Adrenal gland (tissue), 5 donors: ENCODE measurements at regions not wholly inside any gene's neighbourhood (a gene's known extent, or its start where the extent isn't known, plus 50 kb on each side); places are given as distances from the start of the nearest gene placed in this dataset.

Experiments
- POLR2A ChIP-seq, 2 donors: fragments of 450-650 bp; IDR thresholded peaks; one replicate each; pipeline ENCODE4 v1.6.1; 2017; ENCODE audit warnings: antibody characterized with exemption in 2 of 2, mild to moderate bottlenecking in 2 of 2, moderate library complexity in 1 of 2
- TF ChIP-seq, protein P1 (sequence below), 6 experiments: fragments of 450-650 bp in 4 of 6; fragments of 200-600 bp in 2 of 6; sonication (generic) in 1 of 6; IDR thresholded peaks; 1 replicate in 5 of 6; 2 replicates in 1 of 6; pipeline versions ENCODE4 v1.5.1 to v1.8.0; 2016 to 2021; ENCODE audit warnings: antibody characterized with exemption in 6 of 6, mild to moderate bottlenecking in 2 of 6, moderate library complexity in 1 of 6
- donor health status: DM: no; HTN: no; CAD: no.

DNA sequence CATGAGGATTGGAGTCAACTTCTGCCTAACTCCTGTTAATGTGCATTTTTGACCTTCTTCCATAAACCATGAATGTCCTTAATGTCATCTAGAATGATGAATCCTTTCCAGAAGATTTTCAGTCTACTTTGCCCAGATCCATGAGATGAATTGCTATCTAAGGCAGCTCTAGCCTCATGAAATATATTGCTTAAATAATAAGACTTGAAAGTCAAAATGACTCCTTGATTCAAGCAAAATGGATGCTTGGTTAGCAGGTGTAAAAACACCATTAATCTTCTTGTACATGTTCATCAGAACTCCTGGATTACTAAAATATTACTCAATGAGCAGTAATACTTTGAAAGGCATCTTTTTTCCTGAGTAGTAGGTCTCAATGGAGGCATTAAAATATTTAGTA, 238.5 kb upstream of the ZC3H12C start:
- TF ChIP-seq, protein P1, sequence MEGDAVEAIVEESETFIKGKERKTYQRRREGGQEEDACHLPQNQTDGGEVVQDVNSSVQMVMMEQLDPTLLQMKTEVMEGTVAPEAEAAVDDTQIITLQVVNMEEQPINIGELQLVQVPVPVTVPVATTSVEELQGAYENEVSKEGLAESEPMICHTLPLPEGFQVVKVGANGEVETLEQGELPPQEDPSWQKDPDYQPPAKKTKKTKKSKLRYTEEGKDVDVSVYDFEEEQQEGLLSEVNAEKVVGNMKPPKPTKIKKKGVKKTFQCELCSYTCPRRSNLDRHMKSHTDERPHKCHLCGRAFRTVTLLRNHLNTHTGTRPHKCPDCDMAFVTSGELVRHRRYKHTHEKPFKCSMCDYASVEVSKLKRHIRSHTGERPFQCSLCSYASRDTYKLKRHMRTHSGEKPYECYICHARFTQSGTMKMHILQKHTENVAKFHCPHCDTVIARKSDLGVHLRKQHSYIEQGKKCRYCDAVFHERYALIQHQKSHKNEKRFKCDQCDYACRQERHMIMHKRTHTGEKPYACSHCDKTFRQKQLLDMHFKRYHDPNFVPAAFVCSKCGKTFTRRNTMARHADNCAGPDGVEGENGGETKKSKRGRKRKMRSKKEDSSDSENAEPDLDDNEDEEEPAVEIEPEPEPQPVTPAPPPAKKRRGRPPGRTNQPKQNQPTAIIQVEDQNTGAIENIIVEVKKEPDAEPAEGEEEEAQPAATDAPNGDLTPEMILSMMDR (IDR thresholded peaks at IDR 0.05), result no peak
- TF ChIP-seq POLR2A (IDR thresholded peaks at IDR 0.05), result no peak
